Esophagus muscularis mucosa (tissue), 4 donors: ENCODE measurements at regions not wholly inside any gene's neighbourhood (a gene's known extent, or its start where the extent isn't known, plus 50 kb on each side); places are given as distances from the start of the nearest gene placed in this dataset.

Experiments
- DNase-seq: peaks from one replicate; pipeline ENCODE4 v3.0.0-alpha.2; 2017; ENCODE audit errors: extremely low spot score
- H3K27ac ChIP-seq, 4 donors: fragments of 200-600 bp; sonication (generic); replicated peaks in 1 of 4; 1 replicate in 3 of 4; 2 replicates in 1 of 4; pipeline ENCODE4 v1.5.1; 2016 to 2019; ENCODE audit warnings: mild to moderate bottlenecking in 1 of 4
- H3K27me3 ChIP-seq, 4 donors: fragments of 200-600 bp; sonication (generic); one replicate each; pipeline versions ENCODE4 v1.5.1 to v1.6.0; 2016 to 2019
- H3K36me3 ChIP-seq, 4 donors: fragments of 200-600 bp; sonication (generic); one replicate each; pipeline ENCODE4 v1.5.1; 2016 to 2019
- H3K4me1 ChIP-seq, 4 donors: fragments of 200-600 bp; sonication (generic); one replicate each; pipeline ENCODE4 v1.5.1; 2016 to 2019
- H3K4me3 ChIP-seq, 4 donors: fragments of 200-600 bp; sonication (generic); 1 replicate in 2 of 4; 2 replicates in 2 of 4; pipeline ENCODE4 v1.5.1; 2016 to 2019; ENCODE audit warnings: mild to moderate bottlenecking in 4 of 4, moderate library complexity in 1 of 4
- H3K9me3 ChIP-seq, 4 donors: fragments of 200-600 bp; sonication (generic); 1 replicate in 3 of 4; 2 replicates in 1 of 4; pipeline ENCODE4 v1.5.1; 2016 to 2019
- CTCF ChIP-seq, 3 experiments: fragments of 200-600 bp in 2 of 3; fragments of 450-650 bp in 1 of 3; sonication (generic) in 2 of 3; IDR thresholded peaks; one replicate each; pipeline ENCODE4 v1.5.1; 2017 to 2019; ENCODE audit warnings: antibody characterized with exemption in 3 of 3, mild to moderate bottlenecking in 2 of 3, moderate library complexity in 1 of 3
- EP300 ChIP-seq: sonication (generic); formaldehyde crosslinking; IDR thresholded peaks from one replicate; pipeline ENCODE4 v1.6.1; 2017; ENCODE audit warnings: antibody characterized with exemption
- POLR2A ChIP-seq: fragments of 450-650 bp; IDR thresholded peaks from one replicate; pipeline ENCODE4 v1.6.1; 2017; ENCODE audit warnings: antibody characterized with exemption, moderate library complexity, mild to moderate bottlenecking, low read depth
- POLR2AphosphoS5 ChIP-seq, 2 donors: sonication (generic); formaldehyde crosslinking; IDR thresholded peaks; one replicate each; pipeline ENCODE4 v1.6.1; 2017; ENCODE audit warnings: antibody characterized with exemption in 2 of 2
- WGBS: methylation state at CpG from one replicate; pipeline ENCODE4 v1.1.5; 2018; 5-methylcytosine and 5-hydroxymethylcytosine counted together
- intact Hi-C: fragments of 100-400 bp; cut with DNase I; formaldehyde crosslinking; loops from one replicate; pipeline ENCODE4 v1.15.1; 2023

GRCh38 chr2:129763966-129764365, 215.5 kb upstream of the RAB6C start:
- WGBS, result 72% methylated on average over 5 of the region's 5 CpGs
- Histone ChIP-seq H3K4me1 (peaks cover 0 to 3% (median 2%) of the 10 kb centered on the region in 4 donors), H3K9me3 (no peaks in the 10 kb centered on the region)

GRCh38 chr2:129764376-129765325, 214.8 kb upstream of the RAB6C start:
- 96% methylated on average over 11 of the region's 16 CpGs for WGBS
- H3K27me3 ChIP-seq, result peaks cover 0 to 8% (median 0%) of the 10 kb centered on the region in 4 donors
- TF ChIP-seq POLR2AphosphoS5 (IDR thresholded peaks at IDR 0.05) (no peak), CTCF (IDR thresholded peaks at IDR 0.05) (no peak)
- no peak overlapping the region for H3K4me3 ChIP-seq
- no peaks in the 10 kb centered on the region for H3K9me3 ChIP-seq
- H3K27ac ChIP-seq, result no peak overlapping the region
- no peaks in the 10 kb centered on the region for H3K4me1 ChIP-seq
- peak; percentile 75 for DNase-seq
- intact Hi-C loops, result no loop called here
- H3K36me3 ChIP-seq, result no peaks in the 10 kb centered on the region

More at GRCh38 chr2:129763966-129764365, 215.5 kb upstream of the RAB6C start:
- no peak overlapping the region for H3K4me3 ChIP-seq
- no peak for DNase-seq
- H3K27ac ChIP-seq, result no peak overlapping the region
- peaks cover 0 to 8% (median 0%) of the 10 kb centered on the region in 4 donors for H3K27me3 ChIP-seq
- no peaks in the 10 kb centered on the region for H3K36me3 ChIP-seq
- TF ChIP-seq POLR2A (no peak), POLR2AphosphoS5 (IDR thresholded peaks at IDR 0.05) (no peak), CTCF (IDR thresholded peaks at IDR 0.05) (no peak), EP300 (no peak)
- intact Hi-C loops, result no loop called here

- no peaks in the 10 kb centered on the region for H3K36me3 ChIP-seq
- H3K4me1 ChIP-seq, result no peaks in the 10 kb centered on the region
- H3K9me3 ChIP-seq, result no peaks in the 10 kb centered on the region
- intact Hi-C loops, result no loop called here
- TF ChIP-seq CTCF (IDR thresholded peaks at IDR 0.05) (no peak), POLR2AphosphoS5 (IDR thresholded peaks at IDR 0.05) (no peak), POLR2A (no peak), EP300 (no peak)
- no peak overlapping the region for H3K4me3 ChIP-seq
- H3K27me3 ChIP-seq, result peaks cover 0 to 8% (median 0%) of the 10 kb centered on the region in 4 donors
- DNase-seq, result peak; percentile 88
- WGBS, result 100% methylated on average over 1 of the region's 4 CpGs
- no peak overlapping the region for H3K27ac ChIP-seq
Observed at GRCh38 chr2:129765326-129765677, 214.2 kb upstream of the RAB6C start.

DNA sequence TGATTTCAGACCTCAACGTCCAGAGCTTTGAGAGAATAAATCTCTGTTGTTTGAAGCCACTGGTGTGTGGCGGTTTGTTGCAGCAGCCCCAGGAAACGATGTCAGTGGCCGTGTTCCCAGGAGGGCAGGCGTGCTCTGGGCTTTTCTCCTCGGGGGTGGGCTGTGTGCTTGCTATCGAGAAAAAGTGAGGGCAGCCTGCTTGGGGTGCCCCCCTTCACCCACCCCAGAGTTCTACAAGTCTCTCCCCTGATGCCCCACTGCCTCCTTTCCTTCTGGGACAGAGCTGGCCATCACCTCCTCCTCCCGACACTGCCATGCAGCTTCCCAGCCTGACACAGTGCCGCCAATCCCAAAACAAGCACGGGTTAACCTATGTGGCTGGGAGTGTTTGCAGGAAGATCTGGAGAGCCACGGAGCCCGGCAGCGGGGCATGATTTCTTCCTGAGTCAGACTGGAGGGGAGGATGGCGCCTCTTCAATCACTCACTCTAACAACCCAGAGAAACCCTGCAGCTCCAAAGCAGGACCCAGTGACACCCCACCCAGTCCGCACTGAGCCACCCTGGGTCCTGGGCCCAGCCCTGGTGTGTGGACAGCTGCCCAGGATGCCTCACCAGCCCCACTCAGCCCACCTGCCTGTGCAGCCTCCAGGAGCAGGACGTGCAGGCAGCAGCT, 213.7 kb upstream of the RAB6C start:
- TF ChIP-seq POLR2A, result no peak
- no peak for TF ChIP-seq CTCF (IDR thresholded peaks at IDR 0.05)
- TF ChIP-seq EP300, result no peak

More for the DNA sequence above, 213.7 kb upstream of the RAB6C start:
- peak; percentile 79 for DNase-seq
- Histone ChIP-seq H3K4me3 (no peak overlapping the region), H3K9me3 (no peaks in the 10 kb centered on the region), H3K4me1 (no peaks in the 10 kb centered on the region), H3K27me3 (peaks cover 0 to 8% (median 0%) of the 10 kb centered on the region in 4 donors), H3K27ac (no peak overlapping the region), H3K36me3 (no peaks in the 10 kb centered on the region)
- 57% methylated on average over 5 of the region's 16 CpGs for WGBS
- intact Hi-C loops, result no loop called here
